ENCODE measurements at regions not wholly inside any gene's neighbourhood (a gene's known extent, or its start where the extent isn't known, plus 50 kb on each side); places are given as distances from the start of the nearest gene placed in this dataset.

- 87 to 91% methylated on average over 13 of the region's 13 CpGs for WGBS, 2 donors
- H3K4me3 ChIP-seq (ENCODE audit: low read length in 2 of 2) = no peak overlapping the region
- no peaks in the 10 kb centered on the region for H3K4me1 ChIP-seq (ENCODE audit: control insufficient read depth in 1 of 2, insufficient read depth in 2 of 2, low read length in 2 of 2)
- no peak overlapping the region for H3K27ac ChIP-seq (ENCODE audit: low read depth in 1 of 2, low read length in 2 of 2)
- DNase-seq (peak in 1 of 2 donors; percentile 30), ATAC-seq (ENCODE audit: low FRiP score) (no peak)
- intact Hi-C loops (cut with DNase I) = no loop called here
- no peaks in the 10 kb centered on the region for H3K27me3 ChIP-seq (ENCODE audit: control insufficient read depth in 1 of 2, insufficient read depth in 2 of 2, low read length in 1 of 2)
- no peaks in the 10 kb centered on the region for H3K36me3 ChIP-seq (ENCODE audit: control insufficient read depth in 1 of 2, insufficient read depth in 2 of 2, low read length in 1 of 2)
- peaks cover 4% of the 10 kb centered on the region for H3K9me3 ChIP-seq (ENCODE audit: control insufficient read depth, low read length)
Observed at GRCh38 chr14:101200008-101200649, 296.6 kb upstream of the RTL1 start.

GRCh38 chr14:101200650-101201516 is 297.4 kb upstream of the RTL1 start:
- DNase-seq = peak in 1 of 2 donors; percentile 55
- Histone ChIP-seq H3K27ac (ENCODE audit: low read depth in 1 of 2, low read length in 2 of 2) (no peak overlapping the region), H3K4me1 (ENCODE audit: control insufficient read depth in 1 of 2, insufficient read depth in 2 of 2, low read length in 2 of 2) (no peaks in the 10 kb centered on the region), H3K27me3 (ENCODE audit: control insufficient read depth in 1 of 2, insufficient read depth in 2 of 2, low read length in 1 of 2) (no peaks in the 10 kb centered on the region), H3K4me3 (ENCODE audit: low read length in 2 of 2) (no peak overlapping the region), H3K36me3 (ENCODE audit: control insufficient read depth in 1 of 2, insufficient read depth in 2 of 2, low read length in 1 of 2) (no peaks in the 10 kb centered on the region), H3K9me3 (ENCODE audit: control insufficient read depth, low read length) (peaks cover 4% of the 10 kb centered on the region)
- intact Hi-C loops (cut with DNase I) = no loop called here
- ATAC-seq (ENCODE audit: low FRiP score) = no peak
- WGBS, 2 donors = 80 to 91% methylated on average over 11 to 12 of the region's 12 CpGs

GRCh38 chr14:101201535-101202151 is 298.1 kb upstream of the RTL1 start:
- Histone ChIP-seq H3K4me1 (ENCODE audit: control insufficient read depth in 1 of 2, insufficient read depth in 2 of 2, low read length in 2 of 2) (no peaks in the 10 kb centered on the region), H3K4me3 (ENCODE audit: low read length in 2 of 2) (no peak overlapping the region), H3K9me3 (ENCODE audit: control insufficient read depth, low read length) (peaks cover 4% of the 10 kb centered on the region), H3K27me3 (ENCODE audit: control insufficient read depth in 1 of 2, insufficient read depth in 2 of 2, low read length in 1 of 2) (no peaks in the 10 kb centered on the region), H3K36me3 (ENCODE audit: control insufficient read depth in 1 of 2, insufficient read depth in 2 of 2, low read length in 1 of 2) (no peaks in the 10 kb centered on the region), H3K27ac (ENCODE audit: low read depth in 1 of 2, low read length in 2 of 2) (no peak overlapping the region)
- ATAC-seq (ENCODE audit: low FRiP score) = no peak
- intact Hi-C loops (cut with DNase I) = no loop called here
- WGBS, 2 donors = 89 to 93% methylated on average over 18 of the region's 18 CpGs
- peak in 1 of 2 donors; percentile 55 for DNase-seq

GRCh38 chr14:101202627-101203404 is 299.3 kb upstream of the RTL1 start:
- H3K36me3 ChIP-seq (ENCODE audit: control insufficient read depth in 1 of 2, insufficient read depth in 2 of 2, low read length in 1 of 2) = no peaks in the 10 kb centered on the region
- ATAC-seq (ENCODE audit: low FRiP score) (no peak), DNase-seq (peak in 1 of 2 donors; percentile 51)
- no peaks in the 10 kb centered on the region for H3K27me3 ChIP-seq (ENCODE audit: control insufficient read depth in 1 of 2, insufficient read depth in 2 of 2, low read length in 1 of 2)
- WGBS, 2 donors = 85% methylated on average over 22 to 25 of the region's 25 CpGs
- H3K9me3 ChIP-seq (ENCODE audit: control insufficient read depth, low read length) = peaks cover 4% of the 10 kb centered on the region
- intact Hi-C loops (cut with DNase I) = no loop called here
- H3K4me3 ChIP-seq (ENCODE audit: low read length in 2 of 2) = no peak overlapping the region
- no peak overlapping the region for H3K27ac ChIP-seq (ENCODE audit: low read depth in 1 of 2, low read length in 2 of 2)
- H3K4me1 ChIP-seq (ENCODE audit: control insufficient read depth in 1 of 2, insufficient read depth in 2 of 2, low read length in 2 of 2) = no peaks in the 10 kb centered on the region

GRCh38 chr14:101206556-101206955 is 303.0 kb upstream of the RTL1 start:
- no peak overlapping the region for H3K4me3 ChIP-seq (ENCODE audit: low read length in 2 of 2)
- WGBS, 2 donors = 82% methylated on average over 3 of the region's 3 CpGs
- no peaks in the 10 kb centered on the region for H3K27me3 ChIP-seq (ENCODE audit: control insufficient read depth in 1 of 2, insufficient read depth in 2 of 2, low read length in 1 of 2)
- intact Hi-C loops (cut with DNase I) = no loop called here
- H3K4me1 ChIP-seq (ENCODE audit: control insufficient read depth in 1 of 2, insufficient read depth in 2 of 2, low read length in 2 of 2) = no peaks in the 10 kb centered on the region
- H3K27ac ChIP-seq (ENCODE audit: low read depth in 1 of 2, low read length in 2 of 2) = no peak overlapping the region
- peaks cover 4% of the 10 kb centered on the region for H3K9me3 ChIP-seq (ENCODE audit: control insufficient read depth, low read length)
- DNase-seq (no peak), ATAC-seq (ENCODE audit: low FRiP score) (no peak)
- H3K36me3 ChIP-seq (ENCODE audit: control insufficient read depth in 1 of 2, insufficient read depth in 2 of 2, low read length in 1 of 2) = no peaks in the 10 kb centered on the region

- H3K4me3 ChIP-seq (ENCODE audit: low read length in 2 of 2) = no peak overlapping the region
- 95 to 99% methylated on average over 2 of the region's 2 CpGs for WGBS, 2 donors
- intact Hi-C loops (cut with DNase I) = no loop called here
- ATAC-seq (ENCODE audit: low FRiP score) (no peak), DNase-seq (no peak)
- no peaks in the 10 kb centered on the region for H3K27me3 ChIP-seq (ENCODE audit: control insufficient read depth in 1 of 2, insufficient read depth in 2 of 2, low read length in 1 of 2)
- no peaks in the 10 kb centered on the region for H3K36me3 ChIP-seq (ENCODE audit: control insufficient read depth in 1 of 2, insufficient read depth in 2 of 2, low read length in 1 of 2)
- no peaks in the 10 kb centered on the region for H3K4me1 ChIP-seq (ENCODE audit: control insufficient read depth in 1 of 2, insufficient read depth in 2 of 2, low read length in 2 of 2)
- H3K9me3 ChIP-seq (ENCODE audit: control insufficient read depth, low read length) = peaks cover 4% of the 10 kb centered on the region
- H3K27ac ChIP-seq (ENCODE audit: low read depth in 1 of 2, low read length in 2 of 2) = no peak overlapping the region
Observed at GRCh38 chr14:101207041-101207440, 303.5 kb upstream of the RTL1 start.

GRCh38 chr14:101207897-101208296 is 304.4 kb upstream of the RTL1 start:
- Histone ChIP-seq H3K27me3 (ENCODE audit: control insufficient read depth in 1 of 2, insufficient read depth in 2 of 2, low read length in 1 of 2) (no peaks in the 10 kb centered on the region), H3K27ac (ENCODE audit: low read depth in 1 of 2, low read length in 2 of 2) (no peak overlapping the region), H3K4me3 (ENCODE audit: low read length in 2 of 2) (no peak overlapping the region), H3K36me3 (ENCODE audit: control insufficient read depth in 1 of 2, insufficient read depth in 2 of 2, low read length in 1 of 2) (no peaks in the 10 kb centered on the region), H3K9me3 (ENCODE audit: control insufficient read depth, low read length) (peaks cover 8% of the 10 kb centered on the region), H3K4me1 (ENCODE audit: control insufficient read depth in 1 of 2, insufficient read depth in 2 of 2, low read length in 2 of 2) (no peaks in the 10 kb centered on the region)
- no peak for ATAC-seq (ENCODE audit: low FRiP score)
- WGBS, 2 donors = 30 to 32% methylated on average over 1 of the region's 1 CpG
- intact Hi-C loops (cut with DNase I) = no loop called here
- DNase-seq = no peak

- no peak overlapping the region for H3K4me3 ChIP-seq (ENCODE audit: low read length in 2 of 2)
- H3K27me3 ChIP-seq (ENCODE audit: control insufficient read depth in 1 of 2, insufficient read depth in 2 of 2, low read length in 1 of 2) = no peaks in the 10 kb centered on the region
- DNase-seq (no peak), ATAC-seq (ENCODE audit: low FRiP score) (no peak)
- WGBS, 2 donors = 70 to 80% methylated on average over 2 of the region's 2 CpGs
- peaks cover 4% of the 10 kb centered on the region for H3K9me3 ChIP-seq (ENCODE audit: control insufficient read depth, low read length)
- H3K4me1 ChIP-seq (ENCODE audit: control insufficient read depth in 1 of 2, insufficient read depth in 2 of 2, low read length in 2 of 2) = no peaks in the 10 kb centered on the region
- H3K27ac ChIP-seq (ENCODE audit: low read depth in 1 of 2, low read length in 2 of 2) = no peak overlapping the region
- intact Hi-C loops (cut with DNase I) = no loop called here
- H3K36me3 ChIP-seq (ENCODE audit: control insufficient read depth in 1 of 2, insufficient read depth in 2 of 2, low read length in 1 of 2) = no peaks in the 10 kb centered on the region
Observed at GRCh38 chr14:101209594-101209993, 306.1 kb upstream of the RTL1 start.
